Activated CD4-positive, alpha-beta memory T cell treated with anti-CD3 and anti-CD28 coated beads, Interleukin-2, amount 10 ng/mL, durations not matched to agents 7 days and 5 days (primary cell): ENCODE measurements at regions not wholly inside any gene's neighbourhood (a gene's known extent, or its start where the extent isn't known, plus 50 kb on each side); places are given as distances from the start of the nearest gene placed in this dataset.

Experiments
- CTCF ChIA-PET: fragments of 350-600 bp; sonication (Branson Sonifier 250); formaldehyde crosslinking; loops from one replicate; lab custom pipeline; 2021; ENCODE audit warnings: antibody characterized with exemption, inconsistent platforms; lab: Charles Lee
- POLR2A ChIA-PET: fragments of 350-600 bp; sonication (Branson Sonifier 250); formaldehyde crosslinking; loops from one replicate; lab custom pipeline; 2021; ENCODE audit warnings: antibody characterized with exemption; lab: Charles Lee
- DNase-seq: peaks from one replicate; pipeline ENCODE4 v3.0.0-alpha.2; 2020
- H3K27ac Mint-ChIP-seq: one replicate; pipeline ENCODE4 v1.8.0; 2021; ENCODE audit warnings: mild to moderate bottlenecking, mixed read lengths
- H3K27me3 Mint-ChIP-seq: one replicate; pipeline ENCODE4 v1.8.0; 2021; ENCODE audit warnings: mixed read lengths
- H3K36me3 Mint-ChIP-seq: one replicate; pipeline ENCODE4 v1.8.0; 2021; ENCODE audit warnings: low read depth, mixed read lengths
- H3K4me1 Mint-ChIP-seq: one replicate; pipeline ENCODE4 v1.8.0; 2021; ENCODE audit warnings: mixed read lengths
- H3K4me3 Mint-ChIP-seq: one replicate; pipeline ENCODE4 v1.8.0; 2021; ENCODE audit warnings: mild to moderate bottlenecking, mixed read lengths
- H3K9me3 Mint-ChIP-seq: one replicate; pipeline ENCODE4 v1.8.0; 2021; ENCODE audit warnings: mixed read lengths

- ChIA-PET CTCF (no interaction called here), POLR2A (no interaction called here)
- H3K4me1 Mint-ChIP-seq = no peaks in the 10 kb centered on the region
- H3K27ac Mint-ChIP-seq = no peak overlapping the region
- peaks cover 11% of the 10 kb centered on the region for H3K27me3 Mint-ChIP-seq
- no peak overlapping the region for H3K4me3 Mint-ChIP-seq
- H3K9me3 Mint-ChIP-seq = no peaks in the 10 kb centered on the region
- DNase-seq = no peak
- no peaks in the 10 kb centered on the region for H3K36me3 Mint-ChIP-seq
Measured at GRCh38 chr10:11387551-11388222, 223.8 kb downstream of the USP6NL start.

GRCh38 chr10:11387044-11387443 lies 224.4 kb downstream of the USP6NL start:
- H3K4me3 Mint-ChIP-seq = no peak overlapping the region
- POLR2A ChIA-PET = no interaction called here
- CTCF ChIA-PET = no interaction called here

More at GRCh38 chr10:11387044-11387443, 224.4 kb downstream of the USP6NL start:
- Mint-ChIP-seq H3K27me3 (peaks cover 10% of the 10 kb centered on the region), H3K27ac (no peak overlapping the region), H3K4me1 (no peaks in the 10 kb centered on the region), H3K36me3 (no peaks in the 10 kb centered on the region), H3K9me3 (no peaks in the 10 kb centered on the region)
- DNase-seq = no peak
